ENCODE measurements at regions not wholly inside any gene's neighbourhood (a gene's known extent, or its start where the extent isn't known, plus 50 kb on each side); places are given as distances from the start of the nearest gene placed in this dataset.

GRCh38 chr6:56407883-56408410, 160.6 kb upstream of the COL21A1 start:
- H3K27me3 ChIP-seq: no peaks in the 10 kb centered on the region
- no peaks in the 10 kb centered on the region for H3K36me3 ChIP-seq
- H3K4me1 ChIP-seq: no peaks in the 10 kb centered on the region
- no peak for DNase-seq (ENCODE audit: low spot score in 2 of 2)
- no peaks in the 10 kb centered on the region for H3K9me3 ChIP-seq
- WGBS: 80% methylated on average over 1 of the region's 1 CpG
- H3K27ac ChIP-seq: no peak overlapping the region
- TF ChIP-seq POLR2A (IDR thresholded peaks at IDR 0.05) (no peak), CTCF (IDR thresholded peaks at IDR 0.05) (no peak), EP300 (IDR thresholded peaks at IDR 0.05) (no peak), POLR2AphosphoS5 (IDR thresholded peaks at IDR 0.05) (no peak)
- H3K4me3 ChIP-seq: no peak overlapping the region

- Histone ChIP-seq H3K9me3 (no peaks in the 10 kb centered on the region), H3K4me1 (no peaks in the 10 kb centered on the region), H3K27ac (no peak overlapping the region), H3K36me3 (no peaks in the 10 kb centered on the region), H3K4me3 (no peak overlapping the region), H3K27me3 (no peaks in the 10 kb centered on the region)
- no peak for DNase-seq (ENCODE audit: low spot score in 2 of 2)
- no peak for TF ChIP-seq CTCF (IDR thresholded peaks at IDR 0.05)
- TF ChIP-seq POLR2AphosphoS5 (IDR thresholded peaks at IDR 0.05): no peak
- no peak for TF ChIP-seq POLR2A (IDR thresholded peaks at IDR 0.05)
- TF ChIP-seq EP300 (IDR thresholded peaks at IDR 0.05): no peak
- WGBS: 92% methylated on average over 3 of the region's 3 CpGs
Observed at GRCh38 chr6:56406276-56407269, 159.2 kb upstream of the COL21A1 start.

- no peak overlapping the region for H3K27ac ChIP-seq
- 85% methylated on average over 2 of the region's 2 CpGs for WGBS
- no peak for DNase-seq (ENCODE audit: low spot score in 2 of 2)
- no peaks in the 10 kb centered on the region for H3K27me3 ChIP-seq
- no peaks in the 10 kb centered on the region for H3K4me1 ChIP-seq
- no peak overlapping the region for H3K4me3 ChIP-seq
- no peaks in the 10 kb centered on the region for H3K36me3 ChIP-seq
- no peaks in the 10 kb centered on the region for H3K9me3 ChIP-seq
- no peak for TF ChIP-seq POLR2AphosphoS5 (IDR thresholded peaks at IDR 0.05)
- TF ChIP-seq CTCF (IDR thresholded peaks at IDR 0.05): no peak
- TF ChIP-seq POLR2A (IDR thresholded peaks at IDR 0.05): no peak
- TF ChIP-seq EP300 (IDR thresholded peaks at IDR 0.05): no peak
Observed at GRCh38 chr6:56404599-56404998, 157.2 kb upstream of the COL21A1 start.

GRCh38 chr6:56403745-56404144, 156.4 kb upstream of the COL21A1 start:
- no peak overlapping the region for H3K27ac ChIP-seq
- no peaks in the 10 kb centered on the region for H3K4me1 ChIP-seq
- H3K27me3 ChIP-seq: no peaks in the 10 kb centered on the region
- DNase-seq (ENCODE audit: low spot score in 2 of 2): no peak
- H3K36me3 ChIP-seq: no peaks in the 10 kb centered on the region
- H3K9me3 ChIP-seq: no peaks in the 10 kb centered on the region
- 50% methylated on average over 2 of the region's 2 CpGs for WGBS
- TF ChIP-seq POLR2A (IDR thresholded peaks at IDR 0.05): no peak
- H3K4me3 ChIP-seq: no peak overlapping the region

- Histone ChIP-seq H3K9me3 (no peaks in the 10 kb centered on the region), H3K4me1 (no peaks in the 10 kb centered on the region), H3K36me3 (no peaks in the 10 kb centered on the region), H3K27me3 (no peaks in the 10 kb centered on the region), H3K4me3 (no peak overlapping the region), H3K27ac (no peak overlapping the region)
- DNase-seq (ENCODE audit: low spot score in 2 of 2): no peak
- TF ChIP-seq CTCF (IDR thresholded peaks at IDR 0.05): no peak
- TF ChIP-seq POLR2AphosphoS5 (IDR thresholded peaks at IDR 0.05): no peak
- TF ChIP-seq EP300 (IDR thresholded peaks at IDR 0.05): no peak
- TF ChIP-seq POLR2A (IDR thresholded peaks at IDR 0.05): no peak
- 100% methylated on average over 1 of the region's 1 CpG for WGBS
Observed at GRCh38 chr6:56401477-56402070, 154.2 kb upstream of the COL21A1 start.

Measured in suprapubic skin (tissue), 4 donors.